ENCODE measurements at regions not wholly inside any gene's neighbourhood (a gene's known extent, or its start where the extent isn't known, plus 50 kb on each side); places are given as distances from the start of the nearest gene placed in this dataset.

GRCh38 chr14:81584495-81584894 lies 50.8 kb upstream of the SEL1L start:
- intact Hi-C loops (cut with DNase I): no loop called here
- ATAC-seq: no peak
- H3K36me3 ChIP-seq: no peaks in the 10 kb centered on the region
- TF ChIP-seq POLR2A (IDR thresholded peaks at IDR 0.05) (no peak), CTCF (IDR thresholded peaks at IDR 0.05) (no peak)
- H3K27ac ChIP-seq: no peak overlapping the region
- peaks cover 0 to 4% (median 0%) of the 10 kb centered on the region in 4 donors for H3K4me1 ChIP-seq
- no peak overlapping the region for H3K4me3 ChIP-seq
- H3K27me3 ChIP-seq: no peaks in the 10 kb centered on the region
- 67% methylated on average over 2 of the region's 2 CpGs for WGBS (ENCODE audit: insufficient coverage, low coverage, low lambda C conversion rate, missing lambda C conversion rate)
- no peaks in the 10 kb centered on the region for H3K9me3 ChIP-seq
- no peak for DNase-seq

- no peak for DNase-seq
- H3K9me3 ChIP-seq: no peaks in the 10 kb centered on the region
- TF ChIP-seq POLR2A (IDR thresholded peaks at IDR 0.05) (no peak), CTCF (IDR thresholded peaks at IDR 0.05) (no peak)
- no peaks in the 10 kb centered on the region for H3K27me3 ChIP-seq
- 83% methylated on average over 6 of the region's 7 CpGs for WGBS (ENCODE audit: insufficient coverage, low coverage, low lambda C conversion rate, missing lambda C conversion rate)
- H3K4me1 ChIP-seq: no peaks in the 10 kb centered on the region
- no peak overlapping the region for H3K27ac ChIP-seq
- no peaks in the 10 kb centered on the region for H3K36me3 ChIP-seq
- ATAC-seq: no peak
- H3K4me3 ChIP-seq: no peak overlapping the region
- intact Hi-C loops (cut with DNase I): no loop called here
These were observed 55.9 kb upstream of the SEL1L start for GRCh38 chr14:81589381-81590065.

- no peaks in the 10 kb centered on the region for H3K27me3 ChIP-seq
- no peak overlapping the region for H3K27ac ChIP-seq
- ATAC-seq (no peak), DNase-seq (no peak)
- no peaks in the 10 kb centered on the region for H3K4me1 ChIP-seq
- H3K9me3 ChIP-seq: no peaks in the 10 kb centered on the region
- no peak overlapping the region for H3K4me3 ChIP-seq
- H3K36me3 ChIP-seq: no peaks in the 10 kb centered on the region
- no peak for TF ChIP-seq CTCF (IDR thresholded peaks at IDR 0.05)
- no peak for TF ChIP-seq POLR2A (IDR thresholded peaks at IDR 0.05)
- intact Hi-C loops (cut with DNase I): no loop called here
- WGBS (ENCODE audit: insufficient coverage, low coverage, low lambda C conversion rate, missing lambda C conversion rate): 86% methylated on average over 3 of the region's 3 CpGs
These were observed 57.6 kb upstream of the SEL1L start for GRCh38 chr14:81591266-81591665.

GRCh38 chr14:81594012-81594411 lies 60.4 kb upstream of the SEL1L start:
- DNase-seq: no peak
- Histone ChIP-seq H3K4me1 (no peaks in the 10 kb centered on the region), H3K36me3 (no peaks in the 10 kb centered on the region), H3K27me3 (no peaks in the 10 kb centered on the region), H3K9me3 (no peaks in the 10 kb centered on the region), H3K4me3 (no peak overlapping the region), H3K27ac (no peak overlapping the region)
- 54% methylated on average over 6 of the region's 6 CpGs for WGBS (ENCODE audit: insufficient coverage, low coverage, low lambda C conversion rate, missing lambda C conversion rate)
- no peak for TF ChIP-seq CTCF (IDR thresholded peaks at IDR 0.05)
- TF ChIP-seq POLR2A (IDR thresholded peaks at IDR 0.05): no peak
- intact Hi-C loops (cut with DNase I): no loop called here
- no peak for ATAC-seq

- no peaks in the 10 kb centered on the region for H3K36me3 ChIP-seq
- no peak for TF ChIP-seq POLR2A (IDR thresholded peaks at IDR 0.05)
- TF ChIP-seq CTCF (IDR thresholded peaks at IDR 0.05): no peak
- H3K4me1 ChIP-seq: no peaks in the 10 kb centered on the region
- no peak for DNase-seq
- H3K9me3 ChIP-seq: no peaks in the 10 kb centered on the region
- no peak for ATAC-seq
- no peak overlapping the region for H3K27ac ChIP-seq
- intact Hi-C loops (cut with DNase I): no loop called here
- H3K27me3 ChIP-seq: no peaks in the 10 kb centered on the region
- 72% methylated on average over 6 of the region's 6 CpGs for WGBS (ENCODE audit: insufficient coverage, low coverage, low lambda C conversion rate, missing lambda C conversion rate)
- H3K4me3 ChIP-seq: no peak overlapping the region
These were observed 72.0 kb upstream of the SEL1L start for GRCh38 chr14:81605660-81606059.
